PC-9 (cell line): ENCODE measurements at regions not wholly inside any gene's neighbourhood (a gene's known extent, or its start where the extent isn't known, plus 50 kb on each side); places are given as distances from the start of the nearest gene placed in this dataset.

Source experiments
- CTCF ChIP-seq: fragments of 200-600 bp; sonication (generic); conservative IDR thresholded peaks from 2 replicates; pipeline ENCODE4 v1.6.1; 2017; ENCODE audit warnings: mixed run types, antibody characterized with exemption, mild to moderate bottlenecking, moderate library complexity
- EZH2 ChIP-seq: fragments of 200-600 bp; sonication (generic); IDR thresholded peaks from 2 replicates; pipeline ENCODE4 v1.8.0; 2017; ENCODE audit warnings: antibody characterized with exemption, low read depth

DNA sequence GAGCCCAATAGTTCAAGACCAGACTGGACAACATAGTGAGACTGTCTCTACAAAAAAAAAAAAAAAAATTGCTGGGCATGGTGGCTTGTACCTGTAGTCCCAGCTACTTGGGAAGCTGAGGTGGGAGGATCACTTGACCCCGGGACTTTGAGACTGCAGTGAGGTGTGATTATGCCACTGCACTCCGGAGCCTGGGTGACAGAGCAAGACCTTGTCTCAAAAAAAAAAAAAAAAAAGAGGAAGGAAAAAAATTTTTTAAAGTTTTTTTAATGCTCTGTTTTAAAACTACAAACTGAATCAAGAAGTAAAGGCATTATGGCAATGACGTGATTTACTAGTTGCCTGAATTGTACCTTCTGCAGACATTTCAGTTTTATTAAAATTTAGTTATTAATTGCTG, 54.5 kb upstream of the ZDBF2 start:
- TF ChIP-seq CTCF: no peak
- TF ChIP-seq EZH2: no peak
